Lung microvascular endothelial cell (primary cell): ENCODE measurements at regions not wholly inside any gene's neighbourhood (a gene's known extent, or its start where the extent isn't known, plus 50 kb on each side); places are given as distances from the start of the nearest gene placed in this dataset.
"Not testable (repeated sequence)": the region's sequence is repeated elsewhere in the genome, so short reads cannot be mapped to it uniquely, and the experiment has no call there.

ENCODE experiments used
- DNase-seq, 2 donors: peaks; one replicate each; pipeline versions ENCODE4 v3.0.0 to v3.0.0-alpha.2; 2010; ENCODE audit warnings: low read depth in 2 of 2

DNA sequence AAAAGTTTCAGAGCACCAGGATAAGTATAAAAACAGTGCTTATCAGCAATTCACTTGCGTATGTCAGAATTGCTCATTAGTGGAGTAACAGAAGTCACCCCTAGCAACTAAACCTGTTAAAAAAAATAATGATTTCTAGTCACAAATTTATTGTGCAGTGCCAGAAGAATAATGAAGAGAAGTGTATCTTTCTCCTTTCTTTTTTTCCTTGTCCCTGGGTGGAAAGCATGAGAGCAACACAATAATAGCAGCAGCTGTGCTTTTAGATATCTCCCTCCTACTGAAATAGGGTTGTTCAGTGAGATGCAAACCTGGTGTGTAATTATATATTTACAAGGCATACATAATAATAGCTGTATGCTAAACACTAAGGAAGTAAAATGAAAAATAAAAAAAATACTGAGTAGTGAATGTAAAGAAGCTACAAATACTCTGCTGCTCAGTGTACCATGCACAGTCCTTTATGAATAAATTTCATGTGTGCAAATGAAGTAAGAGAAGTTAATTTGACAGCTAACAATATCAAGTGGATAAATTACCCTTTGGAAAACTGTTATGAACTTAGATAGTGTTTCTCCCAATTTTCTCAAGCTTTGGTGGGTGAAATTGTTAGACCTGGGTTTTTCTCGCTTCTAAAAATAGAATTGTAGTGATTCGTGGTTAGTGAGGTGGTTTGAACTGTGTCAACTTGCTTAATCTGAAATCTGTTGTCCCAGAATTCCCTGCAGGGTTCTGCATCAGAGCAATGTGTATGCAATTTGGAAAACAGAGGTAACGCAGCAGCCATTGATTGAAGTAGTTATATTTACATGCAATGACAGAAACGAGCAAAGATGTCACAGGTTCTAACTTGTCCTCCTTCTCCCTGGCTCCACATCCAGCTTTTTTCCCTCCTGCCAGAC, 125.7 kb upstream of the NDST3 start:
- DNase-seq: no peak

DNA sequence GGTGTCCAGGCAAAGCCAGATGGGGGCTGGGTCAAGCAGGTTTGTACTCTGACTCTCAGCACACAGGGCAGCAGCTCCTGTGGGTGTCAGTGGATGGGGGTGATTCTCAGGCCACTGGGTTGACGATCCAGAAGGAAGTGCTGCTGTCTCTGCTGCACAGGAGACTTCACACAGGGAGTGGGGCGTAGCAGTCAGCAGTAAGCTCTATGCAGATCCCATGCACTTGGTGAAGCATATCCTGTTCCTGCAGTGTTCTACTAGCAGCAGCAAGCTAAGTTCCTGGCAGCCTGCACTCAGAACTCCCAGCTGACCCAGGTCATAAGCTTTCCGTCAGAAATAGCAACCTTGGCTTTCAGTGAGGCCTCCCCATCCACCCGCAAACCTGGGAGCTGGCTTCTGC, 117.6 kb upstream of the NDST3 start:
- no peak for DNase-seq

DNA sequence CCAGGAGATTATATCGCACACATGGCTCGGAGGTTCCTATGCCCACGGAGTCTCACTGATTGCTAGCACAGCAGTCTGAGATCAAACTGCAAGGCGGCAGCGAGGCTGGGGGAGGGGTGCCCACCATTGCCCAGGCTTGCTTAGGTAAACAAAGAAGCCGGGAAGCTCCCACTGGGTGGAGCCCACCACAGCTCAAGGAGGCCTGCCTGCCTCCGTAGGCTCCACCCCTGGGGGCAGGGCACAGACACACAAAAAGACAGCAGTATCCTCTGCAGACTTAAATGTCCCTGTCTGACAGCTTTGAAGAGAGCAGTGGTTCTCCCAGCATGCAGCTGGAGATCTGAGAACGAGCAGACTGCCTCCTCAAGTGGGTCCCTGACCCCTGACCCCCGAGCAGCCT, 112.0 kb upstream of the NDST3 start:
- DNase-seq: not testable (repeated sequence)

DNA sequence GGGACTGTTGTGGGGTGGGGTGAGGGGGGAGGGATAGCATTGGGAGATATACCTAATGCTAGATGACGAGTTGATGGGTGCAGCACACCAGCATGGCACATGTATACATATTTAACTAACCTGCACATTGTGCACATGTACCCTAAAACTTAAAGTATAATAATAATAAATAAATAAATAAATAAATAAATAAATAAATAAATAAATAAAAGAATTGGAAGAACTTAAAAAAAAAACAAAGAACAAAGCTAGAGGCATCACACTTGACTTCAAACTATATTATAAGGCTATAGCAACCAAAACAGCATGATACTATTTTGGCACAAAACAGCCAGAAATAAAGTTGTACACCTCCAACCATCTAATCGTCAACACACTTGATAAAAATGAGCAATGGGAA, 106.5 kb upstream of the NDST3 start:
- not testable (repeated sequence) for DNase-seq

DNA sequence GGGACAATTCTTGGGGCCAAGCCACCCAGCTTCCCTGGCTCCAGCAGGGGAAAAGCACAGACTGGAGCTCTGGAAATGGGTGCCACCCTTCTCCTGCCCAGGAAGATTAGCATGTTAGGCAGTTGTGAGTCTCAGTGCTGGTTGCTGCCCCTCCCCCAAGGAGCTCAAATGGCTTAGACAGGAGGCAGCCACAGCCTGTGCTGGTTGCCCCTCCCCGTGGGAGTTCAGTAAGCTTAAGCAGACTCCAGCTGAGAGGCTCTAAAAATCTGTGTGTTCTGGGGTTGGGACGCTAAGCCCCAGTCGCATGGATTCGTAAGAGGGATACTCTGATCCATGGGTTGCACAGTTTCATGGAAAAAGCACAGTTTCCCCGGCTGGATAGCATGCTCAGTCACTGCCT, 92.7 kb upstream of the NDST3 start:
- no peak for DNase-seq

DNA sequence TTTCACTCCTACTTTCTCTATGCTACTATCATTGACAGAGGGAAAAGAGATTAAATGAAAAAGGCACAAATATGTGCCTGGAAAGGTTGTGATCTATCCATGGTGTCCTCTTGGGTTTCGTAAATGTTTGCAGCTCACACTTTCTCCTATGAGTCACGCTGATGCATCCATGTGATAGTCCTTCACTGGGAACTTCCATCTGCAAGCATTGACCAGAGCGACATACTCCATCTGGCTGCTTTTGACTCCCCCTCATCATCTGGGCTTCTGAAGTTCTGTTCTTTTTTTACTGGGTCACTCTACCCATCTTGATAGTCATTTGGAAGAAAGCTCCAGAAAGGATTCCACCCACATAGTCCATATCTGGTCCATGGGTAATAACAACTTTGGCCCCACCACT, 84.7 kb upstream of the NDST3 start:
- DNase-seq: no peak

DNA sequence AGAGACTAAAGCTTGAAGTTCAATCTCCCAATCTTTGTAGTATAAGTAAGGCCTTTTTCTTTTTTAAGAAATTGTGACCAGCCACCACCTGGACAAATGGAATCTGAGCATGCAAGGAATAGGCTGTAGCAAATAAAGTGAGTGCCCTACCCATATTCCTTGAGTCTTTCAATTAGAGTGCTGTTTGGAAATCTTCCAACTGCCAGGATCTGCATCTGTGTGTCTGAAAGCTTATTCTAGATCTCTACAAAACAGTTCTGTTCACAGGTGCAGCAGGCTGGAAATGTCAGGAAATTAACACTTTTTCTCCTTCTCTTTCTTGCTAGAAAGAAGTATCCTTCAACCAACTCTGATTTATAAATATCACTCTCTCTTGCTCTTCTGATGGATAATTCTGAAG, 76.7 kb upstream of the NDST3 start:
- no peak for DNase-seq

DNA sequence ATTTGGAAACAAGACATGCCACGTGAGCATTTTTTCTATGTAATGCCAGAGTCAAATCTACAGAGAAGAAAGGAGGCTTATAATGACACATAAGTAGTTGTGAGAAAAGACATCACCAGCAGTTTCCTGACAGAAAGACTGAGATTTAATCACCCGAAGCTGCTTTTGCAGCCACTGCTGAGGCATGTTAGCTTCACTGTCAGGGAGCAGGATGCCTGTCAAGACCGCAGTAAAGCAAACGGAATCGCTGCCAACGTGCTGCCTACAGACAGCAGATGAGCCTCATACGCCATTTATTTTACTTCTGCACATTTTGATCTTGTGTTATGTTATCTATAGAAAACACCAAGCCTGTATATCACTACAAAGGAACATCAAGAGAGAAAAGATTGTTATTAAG, 68.7 kb upstream of the NDST3 start:
- no peak for DNase-seq

DNA sequence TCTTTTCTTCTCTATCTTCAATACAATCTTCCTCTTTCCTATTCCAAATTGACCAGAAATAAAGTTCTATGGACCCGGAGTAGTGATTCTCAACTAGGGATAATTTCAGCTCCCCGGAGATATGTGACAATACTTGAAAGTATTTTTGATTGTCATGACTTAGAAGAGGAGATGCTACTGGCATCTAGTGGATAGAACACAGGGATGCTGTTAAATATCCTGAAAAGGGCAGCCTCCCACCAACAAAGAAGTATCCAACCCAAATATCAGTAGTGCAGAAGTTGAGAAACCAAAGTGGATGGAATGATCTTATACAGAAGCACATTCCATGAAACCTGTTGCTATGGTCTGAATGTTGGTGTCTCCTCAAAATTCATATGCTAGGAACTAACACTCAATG, 65.7 kb upstream of the NDST3 start:
- no peak for DNase-seq

DNA sequence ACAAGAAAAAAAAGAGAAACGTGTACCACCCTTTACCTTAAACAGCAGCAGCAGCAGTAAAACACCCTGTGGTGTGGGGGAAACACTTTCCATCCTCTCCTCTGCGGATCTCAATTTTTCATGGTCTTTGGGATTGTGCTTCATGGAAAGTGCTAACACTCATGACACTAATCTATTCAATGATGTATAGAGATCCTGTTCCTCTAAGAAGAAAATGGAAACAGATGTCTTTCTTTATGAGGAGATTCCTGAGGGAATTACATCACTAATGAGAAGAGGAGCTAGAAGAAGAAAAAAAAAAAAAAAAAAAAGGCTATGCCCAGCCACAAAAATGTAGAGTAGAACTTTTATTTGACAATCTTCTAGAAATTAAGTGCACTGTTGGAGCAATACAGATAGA, 62.9 kb upstream of the NDST3 start:
- no peak for DNase-seq

DNA sequence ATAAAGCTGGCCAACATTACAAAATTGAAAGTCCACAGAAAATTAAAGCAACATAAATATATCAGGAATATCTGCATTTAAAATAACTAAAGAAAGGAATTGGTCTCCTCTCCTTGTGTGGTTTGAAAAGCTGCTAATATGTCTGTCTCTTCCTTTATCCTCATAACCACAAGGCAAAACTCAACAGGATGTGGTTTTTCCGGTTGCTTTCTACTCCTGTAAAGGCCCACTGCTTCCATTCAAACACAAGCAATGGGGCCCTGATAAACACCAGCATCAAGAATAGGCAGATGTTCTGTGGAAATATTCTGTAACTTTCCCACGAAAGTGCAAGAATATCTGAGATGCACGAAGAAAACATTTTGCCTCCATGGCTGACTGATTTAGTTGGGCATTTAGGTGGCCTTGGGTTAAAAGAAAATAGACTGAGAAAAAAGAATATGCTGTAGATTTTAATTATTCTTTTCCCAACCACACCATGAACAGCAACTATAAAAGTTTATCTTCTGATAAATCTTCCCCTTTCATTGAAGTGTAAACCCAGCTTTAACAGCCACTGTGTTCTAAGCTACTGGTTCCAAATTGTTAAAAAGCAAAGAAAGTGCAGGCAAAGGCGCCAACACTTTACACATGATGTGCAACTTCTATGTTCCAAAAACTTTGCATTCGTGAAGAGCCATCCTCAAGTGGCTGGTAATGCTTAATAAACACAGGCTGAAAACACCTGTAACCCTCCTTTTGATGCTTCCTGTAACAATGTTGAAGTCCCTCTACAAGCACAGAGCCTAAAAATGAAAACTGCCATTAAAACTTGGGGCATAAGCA, 50.5 kb upstream of the NDST3 start:
- peak in 1 of 2 donors; percentile 1 for DNase-seq

DNA sequence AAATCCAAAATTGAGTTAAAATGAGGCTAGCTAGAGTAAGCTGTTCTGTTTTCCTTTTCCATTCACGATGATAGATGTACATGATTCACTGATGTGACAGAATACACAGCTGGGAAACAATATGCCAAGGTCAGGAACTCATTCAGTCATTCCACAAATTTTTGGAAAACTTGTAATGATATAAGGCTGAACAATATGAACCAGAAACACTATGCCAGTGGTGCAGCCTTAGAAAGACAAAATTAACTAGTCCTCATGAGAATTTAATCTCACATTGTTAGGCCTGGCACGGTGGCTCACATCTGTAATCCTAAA, 50.0 kb upstream of the NDST3 start:
- no peak for DNase-seq
